Lower lobe of right lung (tissue), 2 donors: ENCODE measurements at regions not wholly inside any gene's neighbourhood (a gene's known extent, or its start where the extent isn't known, plus 50 kb on each side); places are given as distances from the start of the nearest gene placed in this dataset.
A peak's percentile ranks its signal among the peaks of the same experiment; 100 is the strongest.
"Not testable (repeated sequence)": the region's sequence is repeated elsewhere in the genome, so short reads cannot be mapped to it uniquely, and the experiment has no call there.

Source experiments
- ATAC-seq, 2 donors: fragments of 200-7000 bp; cut with Tn5 transposase; one replicate each; pipeline ENCODE4 v1.9.1; 2020 to 2022; ENCODE audit warnings: mild to moderate bottlenecking in 2 of 2, moderate library complexity in 2 of 2
- DNase-seq: peaks from one replicate; pipeline ENCODE4 v3.0.0-alpha.2; 2020
- H3K27ac ChIP-seq: fragments of 200-600 bp; one replicate; pipeline ENCODE4 v1.8.0; 2022
- H3K27me3 ChIP-seq: fragments of 200-600 bp; one replicate; pipeline ENCODE4 v1.8.0; 2022; ENCODE audit warnings: low read depth
- H3K36me3 ChIP-seq: fragments of 200-600 bp; one replicate; pipeline ENCODE4 v1.8.0; 2022; ENCODE audit warnings: mild to moderate bottlenecking
- H3K4me1 ChIP-seq: fragments of 200-600 bp; one replicate; pipeline ENCODE4 v1.8.0; 2022
- H3K4me3 ChIP-seq: fragments of 200-600 bp; one replicate; pipeline ENCODE4 v1.8.0; 2022; ENCODE audit warnings: mild to moderate bottlenecking
- H3K9me3 ChIP-seq: fragments of 200-600 bp; one replicate; pipeline ENCODE4 v1.8.0; 2022
- CTCF ChIP-seq: fragments of 200-600 bp; IDR thresholded peaks from one replicate; pipeline ENCODE4 v1.8.0; 2022; ENCODE audit warnings: antibody characterized with exemption, mild to moderate bottlenecking
- intact Hi-C: fragments of 100-400 bp; cut with DNase I; formaldehyde crosslinking; loops from one replicate; pipeline ENCODE4 v1.11.0; 2022
- donor health status: DM: no; HTN: yes; CAD: no; lungs with severe emphysema.

GRCh38 chrX:140432346-140433175 is 72.3 kb downstream of the SOX3 start:
- no peaks in the 10 kb centered on the region for H3K4me1 ChIP-seq
- DNase-seq, result no peak
- TF ChIP-seq CTCF, result no peak
- H3K4me3 ChIP-seq, result no peak overlapping the region
- no peaks in the 10 kb centered on the region for H3K27me3 ChIP-seq
- H3K36me3 ChIP-seq, result no peaks in the 10 kb centered on the region
- no peaks in the 10 kb centered on the region for H3K9me3 ChIP-seq
- intact Hi-C loops, result no loop called here
- H3K27ac ChIP-seq, result no peak overlapping the region
- ATAC-seq, result peak; percentile 12 to 51

GRCh38 chrX:140431521-140431920 is 73.3 kb downstream of the SOX3 start:
- Histone ChIP-seq H3K4me3 (no peak overlapping the region), H3K9me3 (no peaks in the 10 kb centered on the region), H3K27ac (no peak overlapping the region), H3K4me1 (no peaks in the 10 kb centered on the region), H3K27me3 (no peaks in the 10 kb centered on the region), H3K36me3 (no peaks in the 10 kb centered on the region)
- no peak for DNase-seq
- no peak for ATAC-seq
- intact Hi-C loops, result no loop called here
- TF ChIP-seq CTCF, result no peak

GRCh38 chrX:140425712-140426395 is 79.0 kb downstream of the SOX3 start:
- Histone ChIP-seq H3K9me3 (no peaks in the 10 kb centered on the region), H3K4me1 (no peaks in the 10 kb centered on the region), H3K27me3 (no peaks in the 10 kb centered on the region), H3K36me3 (no peaks in the 10 kb centered on the region), H3K27ac (no peak overlapping the region), H3K4me3 (no peak overlapping the region)
- ATAC-seq (no peak), DNase-seq (no peak)
- no peak for TF ChIP-seq CTCF
- intact Hi-C loops, result no loop called here

- TF ChIP-seq CTCF, result no peak
- no peaks in the 10 kb centered on the region for H3K36me3 ChIP-seq
Measured at GRCh38 chrX:140422501-140422900, 82.4 kb downstream of the SOX3 start.

GRCh38 chrX:140402131-140402530 is 102.7 kb downstream of the SOX3 start:
- ATAC-seq, intact Hi-C loops, H3K4me3 ChIP-seq, DNase-seq, H3K36me3 ChIP-seq, H3K27me3 ChIP-seq, H3K27ac ChIP-seq, H3K9me3 ChIP-seq, H3K4me1 ChIP-seq: not testable (repeated sequence)

More at GRCh38 chrX:140422501-140422900, 82.4 kb downstream of the SOX3 start:
- Histone ChIP-seq H3K27ac (no peak overlapping the region), H3K4me3 (no peak overlapping the region), H3K4me1 (no peaks in the 10 kb centered on the region), H3K27me3 (no peaks in the 10 kb centered on the region), H3K9me3 (no peaks in the 10 kb centered on the region)
- intact Hi-C loops, result no loop called here
- ATAC-seq, result no peak
- no peak for DNase-seq

GRCh38 chrX:140396326-140396725 is 108.5 kb downstream of the SOX3 start:
- H3K27ac ChIP-seq, H3K9me3 ChIP-seq, H3K4me3 ChIP-seq, H3K4me1 ChIP-seq, H3K36me3 ChIP-seq, DNase-seq, ATAC-seq, intact Hi-C loops, H3K27me3 ChIP-seq: not testable (repeated sequence)
